RWPE2 (cell line): ENCODE measurements at regions not wholly inside any gene's neighbourhood (a gene's known extent, or its start where the extent isn't known, plus 50 kb on each side); places are given as distances from the start of the nearest gene placed in this dataset.

Experiments used
- ATAC-seq: fragments of 200-7000 bp; cut with Tn5 transposase; 3 replicates; pipeline ENCODE4 v1.9.1; 2021; ENCODE audit warnings: low read depth
- DNase-seq: peaks from one replicate; pipeline ENCODE4 v3.0.0-alpha.2; 2020; ENCODE audit warnings: low spot score
- H3K27ac ChIP-seq: fragments of 450-650 bp; 2 replicates; pipeline ENCODE4 v1.5.1; 2017; ENCODE audit warnings: mild to moderate bottlenecking; ENCODE audit not compliant: poor library complexity, severe bottlenecking
- H3K27me3 ChIP-seq: fragments of 250-450 bp; sonication (Bioruptor Pico); 2 replicates; pipeline ENCODE4 v1.5.1; 2021; ENCODE audit warnings: mild to moderate bottlenecking, moderate library complexity; ENCODE audit not compliant: insufficient read depth, poor library complexity, severe bottlenecking
- H3K36me3 ChIP-seq: fragments of 250-450 bp; sonication (Bioruptor Pico); 2 replicates; pipeline ENCODE4 v1.5.1; 2020; ENCODE audit warnings: low read depth, mild to moderate bottlenecking, moderate library complexity
- H3K4me1 ChIP-seq: fragments of 250-450 bp; sonication (Bioruptor Pico); 2 replicates; pipeline ENCODE4 v1.5.1; 2021; ENCODE audit warnings: mild to moderate bottlenecking, moderate library complexity; ENCODE audit not compliant: insufficient read depth, poor library complexity, severe bottlenecking
- H3K4me3 ChIP-seq: fragments of 250-450 bp; sonication (Bioruptor Pico); 2 replicates; pipeline ENCODE4 v1.5.1; 2021; ENCODE audit warnings: mild to moderate bottlenecking, moderate library complexity; ENCODE audit not compliant: severe bottlenecking
- H3K9me3 ChIP-seq: fragments of 250-450 bp; sonication (Bioruptor Pico); 2 replicates; pipeline ENCODE4 v1.5.1; 2021; ENCODE audit warnings: mild to moderate bottlenecking, moderate library complexity; ENCODE audit not compliant: severe bottlenecking
- CTCF ChIP-seq: fragments of 450-650 bp; IDR thresholded peaks from one replicate; pipeline ENCODE4 v1.5.1; 2017; ENCODE audit warnings: mild to moderate bottlenecking, moderate library complexity; ENCODE audit not compliant: poor library complexity, severe bottlenecking

GRCh38 chr6:137361701-137362100 lies 132.5 kb downstream of the OLIG3 start:
- Histone ChIP-seq H3K27ac (no peak overlapping the region), H3K9me3 (no peaks in the 10 kb centered on the region), H3K36me3 (no peaks in the 10 kb centered on the region), H3K4me3 (no peak overlapping the region), H3K27me3 (no peaks in the 10 kb centered on the region), H3K4me1 (no peaks in the 10 kb centered on the region)
- no peak for DNase-seq
- TF ChIP-seq CTCF, result no peak
- ATAC-seq, result no peak

GRCh38 chr6:137358273-137358672 lies 135.9 kb downstream of the OLIG3 start:
- H3K27ac ChIP-seq, result no peak overlapping the region
- no peak overlapping the region for H3K4me3 ChIP-seq
- no peak for TF ChIP-seq CTCF
- H3K4me1 ChIP-seq, result no peaks in the 10 kb centered on the region
- no peaks in the 10 kb centered on the region for H3K9me3 ChIP-seq
- no peak for ATAC-seq
- no peak for DNase-seq
- H3K27me3 ChIP-seq, result no peaks in the 10 kb centered on the region
- no peaks in the 10 kb centered on the region for H3K36me3 ChIP-seq

- ATAC-seq (no peak), DNase-seq (no peak)
- Histone ChIP-seq H3K36me3 (no peaks in the 10 kb centered on the region), H3K27ac (no peak overlapping the region), H3K9me3 (no peaks in the 10 kb centered on the region), H3K27me3 (no peaks in the 10 kb centered on the region), H3K4me1 (no peaks in the 10 kb centered on the region), H3K4me3 (no peak overlapping the region)
- TF ChIP-seq CTCF, result no peak
These were observed 136.3 kb downstream of the OLIG3 start for GRCh38 chr6:137357948-137358266.

GRCh38 chr6:137357263-137357947 lies 136.8 kb downstream of the OLIG3 start:
- TF ChIP-seq CTCF, result no peak
- no peaks in the 10 kb centered on the region for H3K9me3 ChIP-seq
- H3K27ac ChIP-seq, result no peak overlapping the region
- H3K4me1 ChIP-seq, result no peaks in the 10 kb centered on the region
- ATAC-seq, result no peak
- H3K27me3 ChIP-seq, result no peaks in the 10 kb centered on the region
- H3K4me3 ChIP-seq, result no peak overlapping the region
- H3K36me3 ChIP-seq, result no peaks in the 10 kb centered on the region
- no peak for DNase-seq

GRCh38 chr6:137353842-137354397 lies 134.7 kb upstream of the IFNGR1 start:
- DNase-seq (no peak), ATAC-seq (no peak)
- Histone ChIP-seq H3K4me3 (no peak overlapping the region), H3K36me3 (no peaks in the 10 kb centered on the region), H3K4me1 (no peaks in the 10 kb centered on the region), H3K9me3 (no peaks in the 10 kb centered on the region), H3K27me3 (no peaks in the 10 kb centered on the region), H3K27ac (no peak overlapping the region)
- TF ChIP-seq CTCF, result no peak
